ENCODE measurements at regions not wholly inside any gene's neighbourhood (a gene's known extent, or its start where the extent isn't known, plus 50 kb on each side); places are given as distances from the start of the nearest gene placed in this dataset.

DNA sequence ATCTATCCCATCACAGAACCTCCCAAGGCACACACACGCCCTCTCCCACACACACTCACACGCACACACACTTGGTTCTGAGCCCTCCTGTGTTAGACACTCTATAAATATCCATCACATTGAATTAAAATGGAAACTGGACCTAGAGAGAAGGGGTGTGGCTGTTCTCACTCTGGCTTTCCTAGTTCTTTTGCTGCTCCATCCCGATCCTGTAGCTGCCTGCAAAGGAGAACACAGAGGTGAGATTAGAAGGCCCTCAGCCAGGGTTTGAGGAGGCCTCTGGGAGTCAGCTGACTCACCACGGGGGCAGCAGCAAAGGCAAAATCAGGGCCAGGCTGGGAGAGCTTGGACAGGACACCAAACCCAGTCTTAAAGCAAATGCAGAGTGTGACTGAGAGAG lies 192.3 kb upstream of the CADM1 start:
- TF ChIP-seq EZH2 (IDR thresholded peaks at IDR 0.05; ENCODE audit: borderline replicate concordance, low read length), result no peak
- TF ChIP-seq, protein P1, sequence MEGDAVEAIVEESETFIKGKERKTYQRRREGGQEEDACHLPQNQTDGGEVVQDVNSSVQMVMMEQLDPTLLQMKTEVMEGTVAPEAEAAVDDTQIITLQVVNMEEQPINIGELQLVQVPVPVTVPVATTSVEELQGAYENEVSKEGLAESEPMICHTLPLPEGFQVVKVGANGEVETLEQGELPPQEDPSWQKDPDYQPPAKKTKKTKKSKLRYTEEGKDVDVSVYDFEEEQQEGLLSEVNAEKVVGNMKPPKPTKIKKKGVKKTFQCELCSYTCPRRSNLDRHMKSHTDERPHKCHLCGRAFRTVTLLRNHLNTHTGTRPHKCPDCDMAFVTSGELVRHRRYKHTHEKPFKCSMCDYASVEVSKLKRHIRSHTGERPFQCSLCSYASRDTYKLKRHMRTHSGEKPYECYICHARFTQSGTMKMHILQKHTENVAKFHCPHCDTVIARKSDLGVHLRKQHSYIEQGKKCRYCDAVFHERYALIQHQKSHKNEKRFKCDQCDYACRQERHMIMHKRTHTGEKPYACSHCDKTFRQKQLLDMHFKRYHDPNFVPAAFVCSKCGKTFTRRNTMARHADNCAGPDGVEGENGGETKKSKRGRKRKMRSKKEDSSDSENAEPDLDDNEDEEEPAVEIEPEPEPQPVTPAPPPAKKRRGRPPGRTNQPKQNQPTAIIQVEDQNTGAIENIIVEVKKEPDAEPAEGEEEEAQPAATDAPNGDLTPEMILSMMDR (IDR thresholded peaks at IDR 0.05; ENCODE audit: low read length), result no peak

Data from OCI-LY1 (cell line).